H1 (cell line): ENCODE measurements at regions not wholly inside any gene's neighbourhood (a gene's known extent, or its start where the extent isn't known, plus 50 kb on each side); places are given as distances from the start of the nearest gene placed in this dataset.

Source experiments
- CTCF ChIA-PET: fragments of 300-600 bp; sonication (Branson Sonifier 250); formaldehyde crosslinking; loops from one replicate; lab custom pipeline; 2021; ENCODE audit not compliant: partially characterized antibody; lab: Charles Lee
- POLR2A ChIA-PET: fragments of 300-600 bp; sonication (Branson Sonifier 250); formaldehyde crosslinking; loops from one replicate; lab custom pipeline; 2021; ENCODE audit warnings: inconsistent platforms; ENCODE audit not compliant: partially characterized antibody; lab: Charles Lee
- DNase-seq, 2 experiments: peaks; one replicate each; pipeline versions ENCODE4 v3.0.0 to v3.0.0-alpha.2; 2010 to 2022; ENCODE audit warnings: low spot score in 2 of 2, low read depth in 1 of 2, mixed read lengths in 1 of 2
- FAIRE-seq: peaks from 2 replicates; lab custom pipeline; 2011; peaks lifted over from hg19 to GRCh38; lab: Jason Lieb, UNC
- H2AFZ ChIP-seq: 2 replicates; pipeline ENCODE4 v1.8.1; 2012; ENCODE audit warnings: low read length, inconsistent platforms
- H2AK5ac ChIP-seq: 2 replicates; pipeline ENCODE4 v1.6.1; 2013; ENCODE audit warnings: low read depth, low read length
- H2BK120ac ChIP-seq: replicated peaks from 2 replicates; pipeline ENCODE3; 2013; ENCODE audit warnings: low read depth, low read length, inconsistent platforms
- H2BK12ac ChIP-seq: 2 replicates; pipeline ENCODE4 v1.6.1; 2013; ENCODE audit warnings: low read depth, low read length
- H2BK15ac ChIP-seq: 2 replicates; pipeline ENCODE4 v1.6.1; 2013; ENCODE audit warnings: low read length
- H2BK20ac ChIP-seq: 2 replicates; pipeline ENCODE4 v1.6.1; 2013; ENCODE audit warnings: low read length
- H2BK5ac ChIP-seq: 2 replicates; pipeline ENCODE4 v1.6.1; 2013; ENCODE audit warnings: low read depth, low read length
- H3K14ac ChIP-seq: 2 replicates; pipeline ENCODE4 v1.6.1; 2013; ENCODE audit warnings: inconsistent platforms; ENCODE audit not compliant: insufficient read length
- H3K18ac ChIP-seq: 2 replicates; pipeline ENCODE4 v1.6.1; 2013; ENCODE audit warnings: low read length; ENCODE audit errors: extremely low read depth
- H3K23ac ChIP-seq: 2 replicates; pipeline ENCODE4 v1.6.1; 2013; ENCODE audit warnings: inconsistent platforms; ENCODE audit not compliant: insufficient read length
- H3K23me2 ChIP-seq: 2 replicates; pipeline ENCODE4 v1.6.1; 2013; ENCODE audit warnings: low read depth, low read length
- H3K27ac ChIP-seq: 2 replicates; pipeline ENCODE4 v1.6.1; 2011; ENCODE audit warnings: low read depth, low read length, inconsistent platforms
- H3K27me3 ChIP-seq, 4 experiments: replicated peaks in 1 of 4; 1 replicate in 1 of 4; 2 replicates in 3 of 4; pipeline versions ENCODE4 v1.6.1 to v1.8.1; 2011 to 2013; ENCODE audit warnings: low read length in 3 of 4, mild to moderate bottlenecking in 3 of 4, inconsistent platforms in 2 of 4, mixed read lengths in 2 of 4, moderate library complexity in 1 of 4; ENCODE audit not compliant: control insufficient read depth in 3 of 4, insufficient read depth in 3 of 4; ENCODE audit errors: extremely low read depth in 1 of 4
- H3K36me3 ChIP-seq, 4 experiments: 2 replicates each; pipeline versions ENCODE4 v1.6.1 to v1.8.1; 2011 to 2013; ENCODE audit warnings: mild to moderate bottlenecking in 4 of 4, low read length in 3 of 4, moderate library complexity in 2 of 4, control low read depth in 1 of 4, inconsistent platforms in 1 of 4; ENCODE audit not compliant: insufficient read depth in 4 of 4, control insufficient read depth in 2 of 4
- H3K4ac ChIP-seq: replicated peaks from 2 replicates; pipeline ENCODE3; 2013; ENCODE audit warnings: low read length, low read depth, mixed read lengths, inconsistent platforms; ENCODE audit not compliant: insufficient read length
- H3K4me1 ChIP-seq, 4 experiments: replicated peaks in 1 of 4; 1 replicate in 1 of 4; 2 replicates in 3 of 4; pipeline versions ENCODE4 v1.6.1 to v1.8.1; 2011 to 2013; ENCODE audit warnings: low read length in 3 of 4, inconsistent platforms in 2 of 4, mixed read lengths in 1 of 4; ENCODE audit not compliant: insufficient read depth in 4 of 4, control insufficient read depth in 3 of 4
- H3K4me2 ChIP-seq, 2 experiments: 2 replicates each; pipeline versions ENCODE4 v1.6.1 to v1.8.1; 2011 to 2013; ENCODE audit warnings: low read depth in 2 of 2, low read length in 2 of 2, control low read depth in 1 of 2, inconsistent platforms in 1 of 2, mild to moderate bottlenecking in 1 of 2; ENCODE audit not compliant: insufficient read depth in 1 of 2
- H3K4me3 ChIP-seq, 4 experiments: fragments of 200-600, 300-600 bp in 1 of 4; sonication (generic), shearing (Covaris generic), sonication (Bioruptor Twin) in 1 of 4; 2 replicates each; pipeline versions ENCODE4 v1.5.1 to v1.8.1; 2011 to 2016; ENCODE audit warnings: low read length in 4 of 4, low read depth in 3 of 4, control low read depth in 2 of 4, inconsistent platforms in 2 of 4, mild to moderate bottlenecking in 2 of 4, mixed read lengths in 1 of 4, moderate library complexity in 1 of 4; ENCODE audit not compliant: insufficient read depth in 2 of 4; ENCODE audit errors: extremely low read depth in 1 of 4
- H3K56ac ChIP-seq: replicated peaks from 2 replicates; pipeline ENCODE3; 2013; ENCODE audit warnings: low read depth, mild to moderate bottlenecking, mixed read lengths, low read length, inconsistent platforms; ENCODE audit not compliant: insufficient read length
- H3K79me1 ChIP-seq: 2 replicates; pipeline ENCODE4 v1.6.1; 2013; ENCODE audit warnings: low read depth, low read length, control low read depth
- H3K79me2 ChIP-seq, 2 experiments: 2 replicates each; pipeline versions ENCODE4 v1.6.1 to v1.8.1; 2012 to 2013; ENCODE audit warnings: low read length in 2 of 2, mild to moderate bottlenecking in 2 of 2, inconsistent platforms in 1 of 2; ENCODE audit not compliant: insufficient read depth in 2 of 2, control insufficient read depth in 1 of 2
- H3K9ac ChIP-seq, 4 experiments: replicated peaks in 1 of 4; 1 replicate in 1 of 4; 2 replicates in 3 of 4; pipeline versions ENCODE4 v1.6.1 to v1.8.1; 2011 to 2013; ENCODE audit warnings: low read depth in 3 of 4, low read length in 3 of 4, control low read depth in 2 of 4, mild to moderate bottlenecking in 2 of 4, moderate library complexity in 2 of 4, inconsistent platforms in 1 of 4; ENCODE audit errors: extremely low read depth in 1 of 4
- H3K9me3 ChIP-seq, 2 experiments: 2 replicates each; pipeline versions ENCODE4 v1.6.1 to v1.8.1; 2012 to 2013; ENCODE audit warnings: mild to moderate bottlenecking in 2 of 2, moderate library complexity in 2 of 2, control low read depth in 1 of 2, inconsistent platforms in 1 of 2, low read depth in 1 of 2, low read length in 1 of 2, mixed read lengths in 1 of 2; ENCODE audit not compliant: insufficient read depth in 2 of 2
- H4K20me1 ChIP-seq, 2 experiments: replicated peaks in 1 of 2; 2 replicates each; pipeline versions ENCODE3 to v1.8.1; 2011 to 2013; ENCODE audit warnings: inconsistent platforms in 2 of 2, low read length in 2 of 2, mild to moderate bottlenecking in 1 of 2; ENCODE audit not compliant: insufficient read depth in 2 of 2, control insufficient read depth in 1 of 2
- H4K5ac ChIP-seq: 2 replicates; pipeline ENCODE4 v1.6.1; 2013; ENCODE audit warnings: low read length, low read depth, mixed read lengths, inconsistent platforms; ENCODE audit not compliant: insufficient read length
- H4K8ac ChIP-seq: 2 replicates; pipeline ENCODE4 v1.8.0; 2013; ENCODE audit warnings: mild to moderate bottlenecking, moderate library complexity, low read length, inconsistent platforms; ENCODE audit not compliant: insufficient read depth; ENCODE audit errors: extremely low read depth
- H4K91ac ChIP-seq: replicated peaks from 2 replicates; pipeline ENCODE3; 2013; ENCODE audit warnings: low read length, mixed read lengths, inconsistent platforms; ENCODE audit not compliant: insufficient read length
- BRCA1 ChIP-seq: IDR thresholded peaks from 2 replicates; pipeline ENCODE4 v1.6.1; 2012; ENCODE audit warnings: low read depth, low read length, improper control_type of control experiment
- CBX8 ChIP-seq: fragments of 300-800, 300-1000 bp; sonication (generic); IDR thresholded peaks from 2 replicates; pipeline ENCODE4 v1.7.1; 2016; ENCODE audit warnings: low read depth, low read length, borderline replicate concordance
- CEBPB ChIP-seq: IDR thresholded peaks from 2 replicates; pipeline ENCODE4 v1.6.1; 2012; ENCODE audit warnings: low read depth, low read length
- KDM1A ChIP-seq: fragments of 200-600, 300-600 bp; sonication (generic); IDR thresholded peaks from 2 replicates; pipeline ENCODE4 v1.7.1; 2016; ENCODE audit warnings: mild to moderate bottlenecking, low read length, borderline replicate concordance
- POLR2A ChIP-seq, 2 experiments: IDR thresholded peaks; 1 replicate in 1 of 2; 2 replicates in 1 of 2; pipeline ENCODE4 v1.6.1; 2011; ENCODE audit warnings: low read depth in 2 of 2, low read length in 2 of 2, mild to moderate bottlenecking in 2 of 2; ENCODE audit errors: control extremely low read depth in 1 of 2
- POLR2AphosphoS5 ChIP-seq: IDR thresholded peaks from 2 replicates; pipeline ENCODE4 v1.6.1; 2011; ENCODE audit warnings: low read depth, low read length
- RFX5 ChIP-seq: IDR thresholded peaks from 2 replicates; pipeline ENCODE4 v1.6.1; 2011; ENCODE audit warnings: low read depth, low read length, improper control_type of control experiment, borderline replicate concordance
- SP2 ChIP-seq: IDR thresholded peaks from 2 replicates; pipeline ENCODE4 v1.6.1; 2012; ENCODE audit warnings: mild to moderate bottlenecking, low read length, inconsistent platforms
- TCF12 ChIP-seq: IDR thresholded peaks from 2 replicates; pipeline ENCODE4 v1.6.1; 2011; ENCODE audit warnings: low read depth, mild to moderate bottlenecking, low read length
- YY1 ChIP-seq: IDR thresholded peaks from 2 replicates; pipeline ENCODE4 v1.6.1; 2011; ENCODE audit warnings: low read depth, mild to moderate bottlenecking, low read length
- WGBS, 2 experiments: shearing (Covaris generic) in 1 of 2; methylation state at CpG; one replicate each; pipeline versions ENCODE4 v1.1.6 to v1.1.7; 2013 to 2015; ENCODE audit warnings: low lambda C conversion rate in 2 of 2, mixed read lengths in 2 of 2, inconsistent platforms in 1 of 2, low coverage in 1 of 2, missing lambda C conversion rate in 1 of 2; ENCODE audit not compliant: insufficient replicate concordance in 2 of 2, insufficient coverage in 1 of 2, insufficient read length in 1 of 2; ENCODE audit errors: extremely low coverage in 1 of 2, missing lambda C conversion rate in 1 of 2; 5-methylcytosine and 5-hydroxymethylcytosine counted together
- TF ChIP-seq, protein P1 (sequence below): IDR thresholded peaks from 2 replicates; pipeline ENCODE4 v1.6.1; 2012; ENCODE audit warnings: inconsistent platforms

DNA sequence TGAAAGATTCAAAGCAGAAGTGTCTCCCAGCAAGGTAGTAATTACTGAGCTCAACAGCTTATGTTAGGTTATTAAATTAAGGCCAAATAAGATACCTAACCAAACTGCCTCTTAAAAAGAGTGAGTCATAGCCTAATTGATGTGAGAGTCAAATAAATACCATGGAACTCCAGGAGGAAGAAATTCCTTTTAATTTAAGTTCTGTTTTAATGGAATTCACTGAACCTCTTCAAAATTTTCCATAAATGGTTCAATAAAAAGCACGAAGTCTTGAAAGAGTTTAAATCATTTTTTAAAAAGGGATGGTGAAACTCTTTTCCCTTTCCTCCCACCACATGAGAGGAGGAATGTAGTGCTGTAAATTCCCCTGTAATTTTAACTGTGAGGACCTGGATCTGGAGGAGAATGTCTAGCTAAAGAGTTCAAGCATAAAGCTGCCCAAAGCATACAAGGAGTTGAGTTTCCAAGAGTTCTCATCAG, 180.8 kb upstream of the MMADHC start:
- Histone ChIP-seq H3K18ac (no peak overlapping the region), H4K20me1 (no peaks in the 10 kb centered on the region), H3K4me2 (no peak overlapping the region), H3K14ac (no peak overlapping the region), H3K9ac (no peak overlapping the region), H4K91ac (no peak overlapping the region), H2BK5ac (no peak overlapping the region), H3K79me1 (no peaks in the 10 kb centered on the region), H3K9me3 (no peaks in the 10 kb centered on the region), H4K5ac (no peak overlapping the region), H3K27ac (no peak overlapping the region), H2BK20ac (no peak overlapping the region), H3K4me3 (no peak overlapping the region), H2AK5ac (no peak overlapping the region), H3K27me3 (no peaks in the 10 kb centered on the region), H3K36me3 (no peaks in the 10 kb centered on the region), H2BK120ac (no peak overlapping the region), H3K23me2 (no peaks in the 10 kb centered on the region), H3K4ac (no peak overlapping the region), H3K4me1 (no peaks in the 10 kb centered on the region), H2BK15ac (no peak overlapping the region), H4K8ac (no peak overlapping the region), H2BK12ac (no peak overlapping the region), H2AFZ (no peak overlapping the region), H3K23ac (no peak overlapping the region), H3K56ac (no peak overlapping the region), H3K79me2 (no peaks in the 10 kb centered on the region)
- CTCF ChIA-PET, result no interaction called here
- DNase-seq, result no peak
- WGBS, 2 experiments, result 75% methylated on average over 1 of the region's 1 CpG; no CpG with 5 or more reads in 1 of the 2 experiments
- POLR2A ChIA-PET, result no interaction called here
- no peak for FAIRE-seq
- no peak for TF ChIP-seq RFX5
- TF ChIP-seq, protein P1, sequence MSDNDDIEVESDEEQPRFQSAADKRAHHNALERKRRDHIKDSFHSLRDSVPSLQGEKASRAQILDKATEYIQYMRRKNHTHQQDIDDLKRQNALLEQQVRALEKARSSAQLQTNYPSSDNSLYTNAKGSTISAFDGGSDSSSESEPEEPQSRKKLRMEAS, result no peak
- TF ChIP-seq CBX8, result no peak
- no peak for TF ChIP-seq BRCA1
- no peak for TF ChIP-seq TCF12
- no peak for TF ChIP-seq SP2
- no peak for TF ChIP-seq KDM1A
- TF ChIP-seq POLR2AphosphoS5, result no peak
- TF ChIP-seq CEBPB, result no peak
- TF ChIP-seq YY1, result no peak
- no peak for TF ChIP-seq POLR2A (IDR thresholded peaks at IDR 0.05; ENCODE audit: control extremely low read depth in 1 of 2, low read depth in 2 of 2, low read length in 2 of 2)
